Muscle of back (tissue), 3 donors: ENCODE measurements at regions not wholly inside any gene's neighbourhood (a gene's known extent, or its start where the extent isn't known, plus 50 kb on each side); places are given as distances from the start of the nearest gene placed in this dataset.
A peak's percentile ranks its signal among the peaks of the same experiment; 100 is the strongest.
"Not testable (repeated sequence)": the region's sequence is repeated elsewhere in the genome, so short reads cannot be mapped to it uniquely, and the experiment has no call there.

ENCODE experiments used
- DNase-seq, 3 donors: peaks; one replicate each; pipeline versions ENCODE4 v3.0.0 to v3.0.0-alpha.2; 2013

GRCh38 chr1:106406114-106406513 lies 650.4 kb upstream of the PRMT6 start:
- no peak for DNase-seq

GRCh38 chr1:106412321-106412720 lies 644.2 kb upstream of the PRMT6 start:
- DNase-seq = not testable (repeated sequence)

- DNase-seq = no peak
These were observed 621.2 kb upstream of the PRMT6 start for GRCh38 chr1:106435269-106435668.

GRCh38 chr1:106439475-106439874 lies 617.0 kb upstream of the PRMT6 start:
- DNase-seq = no peak

GRCh38 chr1:106447466-106447865 lies 609.0 kb upstream of the PRMT6 start:
- DNase-seq = no peak

- DNase-seq = no peak
These were observed 599.6 kb upstream of the PRMT6 start for GRCh38 chr1:106456832-106457231.

- no peak for DNase-seq
These were observed 599.1 kb upstream of the PRMT6 start for GRCh38 chr1:106457368-106457767.

GRCh38 chr1:106458866-106459265 lies 597.6 kb upstream of the PRMT6 start:
- DNase-seq = no peak

- no peak for DNase-seq
These were observed 597.1 kb upstream of the PRMT6 start for GRCh38 chr1:106459418-106459817.

GRCh38 chr1:106465666-106466065 lies 590.8 kb upstream of the PRMT6 start:
- no peak for DNase-seq

GRCh38 chr1:106480629-106481028 lies 575.8 kb upstream of the PRMT6 start:
- no peak for DNase-seq

GRCh38 chr1:106492880-106493279 lies 563.6 kb upstream of the PRMT6 start:
- no peak for DNase-seq

- no peak for DNase-seq
These were observed 561.8 kb upstream of the PRMT6 start for GRCh38 chr1:106494646-106495045.

GRCh38 chr1:106498238-106498637 lies 558.2 kb upstream of the PRMT6 start:
- DNase-seq = no peak

GRCh38 chr1:106502659-106503058 lies 553.8 kb upstream of the PRMT6 start:
- no peak for DNase-seq

GRCh38 chr1:106515375-106515774 lies 541.1 kb upstream of the PRMT6 start:
- no peak for DNase-seq

- DNase-seq = no peak
These were observed 539.2 kb upstream of the PRMT6 start for GRCh38 chr1:106517224-106517623.

- no peak for DNase-seq
These were observed 533.0 kb upstream of the PRMT6 start for GRCh38 chr1:106523497-106523896.

- no peak for DNase-seq
These were observed 531.8 kb upstream of the PRMT6 start for GRCh38 chr1:106524631-106525030.

GRCh38 chr1:106526650-106527049 lies 529.8 kb upstream of the PRMT6 start:
- DNase-seq = peak in 1 of 3 donors; percentile 85

GRCh38 chr1:106534612-106535011 lies 521.9 kb upstream of the PRMT6 start:
- no peak for DNase-seq

- DNase-seq = peak in 1 of 3 donors; percentile 69
These were observed 519.7 kb upstream of the PRMT6 start for GRCh38 chr1:106536741-106537140.

GRCh38 chr1:106548726-106549125 lies 507.7 kb upstream of the PRMT6 start:
- DNase-seq = peak in 1 of 3 donors; percentile 59

GRCh38 chr1:106554294-106554693 lies 502.2 kb upstream of the PRMT6 start:
- no peak for DNase-seq

GRCh38 chr1:106555571-106555970 lies 500.9 kb upstream of the PRMT6 start:
- DNase-seq = no peak
